CD4-positive, alpha-beta memory T cell (primary cell): ENCODE measurements at regions not wholly inside any gene's neighbourhood (a gene's known extent, or its start where the extent isn't known, plus 50 kb on each side); places are given as distances from the start of the nearest gene placed in this dataset.

Source experiments
- CTCF ChIA-PET: fragments of 350-600 bp; sonication (Branson Sonifier 250); formaldehyde crosslinking; loops from one replicate; lab custom pipeline; 2021; ENCODE audit warnings: inconsistent platforms; ENCODE audit not compliant: partially characterized antibody; lab: Charles Lee
- POLR2A ChIA-PET: fragments of 350-600 bp; sonication (Branson Sonifier 250); formaldehyde crosslinking; loops from one replicate; lab custom pipeline; 2021; ENCODE audit not compliant: partially characterized antibody; lab: Charles Lee
- DNase-seq, 5 donors: peaks; one replicate each; pipeline versions ENCODE4 v3.0.0 to v3.0.0-alpha.2; 2020 to 2022; ENCODE audit warnings: mixed read lengths in 1 of 5
- H3K27ac ChIP-seq: one replicate; pipeline ENCODE4 v1.7.0; 2013; ENCODE audit warnings: low read depth, low read length
- H3K27me3 ChIP-seq: 2 replicates; pipeline ENCODE4 v1.7.0; 2013; ENCODE audit warnings: mild to moderate bottlenecking, low read length, moderate library complexity; ENCODE audit not compliant: insufficient read depth
- H3K36me3 ChIP-seq: 2 replicates; pipeline ENCODE4 v1.7.0; 2013; ENCODE audit warnings: mild to moderate bottlenecking, low read length, moderate library complexity; ENCODE audit not compliant: insufficient read depth
- H3K4me1 ChIP-seq: 2 replicates; pipeline ENCODE4 v1.7.0; 2013; ENCODE audit warnings: mild to moderate bottlenecking, low read length, moderate library complexity; ENCODE audit not compliant: insufficient read depth
- H3K4me3 ChIP-seq, 2 donors: one replicate each; pipeline ENCODE4 v1.7.0; 2013; ENCODE audit warnings: low read length in 2 of 2, mild to moderate bottlenecking in 1 of 2
- H3K9me3 ChIP-seq, 2 donors: one replicate each; pipeline ENCODE4 v1.7.0; 2013; ENCODE audit warnings: low read length in 2 of 2, control low read depth in 1 of 2; ENCODE audit not compliant: control insufficient read depth in 1 of 2
- H3K27ac Mint-ChIP-seq, 7 donors: one replicate each; pipeline ENCODE4 v1.8.0; 2020 to 2021; ENCODE audit warnings: mixed read lengths in 7 of 7, mild to moderate bottlenecking in 6 of 7, inconsistent platforms in 3 of 7, moderate library complexity in 3 of 7
- H3K27me3 Mint-ChIP-seq, 2 donors: one replicate each; pipeline ENCODE4 v1.8.0; 2020 to 2021; ENCODE audit warnings: mixed read lengths in 2 of 2
- H3K36me3 Mint-ChIP-seq, 2 donors: one replicate each; pipeline ENCODE4 v1.8.0; 2020 to 2021; ENCODE audit warnings: mixed read lengths in 2 of 2, inconsistent platforms in 1 of 2, mild to moderate bottlenecking in 1 of 2
- H3K4me1 Mint-ChIP-seq, 4 donors: one replicate each; pipeline ENCODE4 v1.8.0; 2020 to 2021; ENCODE audit warnings: mixed read lengths in 4 of 4, mild to moderate bottlenecking in 1 of 4
- H3K4me3 Mint-ChIP-seq, 8 donors: one replicate each; pipeline ENCODE4 v1.8.0; 2020 to 2021; ENCODE audit warnings: mixed read lengths in 8 of 8, mild to moderate bottlenecking in 7 of 8, moderate library complexity in 6 of 8, inconsistent platforms in 3 of 8
- H3K9me3 Mint-ChIP-seq, 8 donors: one replicate each; pipeline ENCODE4 v1.8.0; 2020 to 2021; ENCODE audit warnings: mixed read lengths in 8 of 8, mild to moderate bottlenecking in 5 of 8, inconsistent platforms in 3 of 8, moderate library complexity in 1 of 8
- intact Hi-C: fragments of 100-400 bp; cut with micrococcal nuclease; formaldehyde crosslinking; loops from one replicate; pipeline ENCODE4 v1.15.1; 2023

GRCh38 chr22:48705159-48705916, 1122.3 kb downstream of the BRD1 start:
- no peak overlapping the region for H3K4me3 ChIP-seq
- intact Hi-C loops, result no loop called here
- DNase-seq, result no peak
- H3K36me3 ChIP-seq, result no peaks in the 10 kb centered on the region
- no peaks in the 10 kb centered on the region for H3K9me3 ChIP-seq
- Mint-ChIP-seq H3K9me3 (no peaks in the 10 kb centered on the region), H3K27me3 (no peaks in the 10 kb centered on the region), H3K27ac (no peak overlapping the region), H3K36me3 (no peaks in the 10 kb centered on the region), H3K4me1 (no peaks in the 10 kb centered on the region), H3K4me3 (no peak overlapping the region)
- ChIA-PET CTCF (no interaction called here), POLR2A (no interaction called here)
- no peaks in the 10 kb centered on the region for H3K27me3 ChIP-seq
- no peak overlapping the region for H3K27ac ChIP-seq
- H3K4me1 ChIP-seq, result no peaks in the 10 kb centered on the region

GRCh38 chr22:48704335-48704734, 1123.3 kb downstream of the BRD1 start:
- Histone ChIP-seq H3K4me3 (no peak overlapping the region), H3K27ac (no peak overlapping the region), H3K4me1 (no peaks in the 10 kb centered on the region), H3K27me3 (no peaks in the 10 kb centered on the region), H3K9me3 (no peaks in the 10 kb centered on the region), H3K36me3 (no peaks in the 10 kb centered on the region)
- Mint-ChIP-seq H3K27ac (no peak overlapping the region), H3K27me3 (no peaks in the 10 kb centered on the region), H3K36me3 (no peaks in the 10 kb centered on the region), H3K4me3 (no peak overlapping the region), H3K9me3 (no peaks in the 10 kb centered on the region), H3K4me1 (no peaks in the 10 kb centered on the region)
- intact Hi-C loops, result no loop called here
- CTCF ChIA-PET, result no interaction called here
- POLR2A ChIA-PET, result no interaction called here
- no peak for DNase-seq

GRCh38 chr22:48703265-48703941, 1124.3 kb downstream of the BRD1 start:
- no peaks in the 10 kb centered on the region for H3K36me3 ChIP-seq
- H3K9me3 ChIP-seq, result no peaks in the 10 kb centered on the region
- intact Hi-C loops, result no loop called here
- Mint-ChIP-seq H3K4me1 (no peaks in the 10 kb centered on the region), H3K27me3 (no peaks in the 10 kb centered on the region), H3K4me3 (no peak overlapping the region), H3K27ac (no peak overlapping the region), H3K9me3 (no peaks in the 10 kb centered on the region), H3K36me3 (no peaks in the 10 kb centered on the region)
- no peak overlapping the region for H3K4me3 ChIP-seq
- no peaks in the 10 kb centered on the region for H3K4me1 ChIP-seq
- H3K27ac ChIP-seq, result no peak overlapping the region
- CTCF ChIA-PET, result no interaction called here
- POLR2A ChIA-PET, result no interaction called here
- DNase-seq, result no peak
- H3K27me3 ChIP-seq, result no peaks in the 10 kb centered on the region

GRCh38 chr22:48702573-48703264, 1125.0 kb downstream of the BRD1 start:
- no peaks in the 10 kb centered on the region for H3K4me1 Mint-ChIP-seq
- H3K9me3 ChIP-seq, result no peaks in the 10 kb centered on the region
- no peak overlapping the region for H3K27ac ChIP-seq
- no peaks in the 10 kb centered on the region for H3K4me1 ChIP-seq
- H3K4me3 ChIP-seq, result no peak overlapping the region
- CTCF ChIA-PET, result no interaction called here
- H3K27ac Mint-ChIP-seq, result no peak overlapping the region
- DNase-seq, result no peak
- no peaks in the 10 kb centered on the region for H3K36me3 Mint-ChIP-seq
- POLR2A ChIA-PET, result no interaction called here
- H3K4me3 Mint-ChIP-seq, result no peak overlapping the region
- H3K36me3 ChIP-seq, result no peaks in the 10 kb centered on the region
- H3K27me3 ChIP-seq, result no peaks in the 10 kb centered on the region
- H3K9me3 Mint-ChIP-seq, result no peaks in the 10 kb centered on the region
- H3K27me3 Mint-ChIP-seq, result no peaks in the 10 kb centered on the region
- intact Hi-C loops, result no loop called here

- ChIA-PET POLR2A (no interaction called here), CTCF (no interaction called here)
- no peaks in the 10 kb centered on the region for H3K36me3 ChIP-seq
- no peaks in the 10 kb centered on the region for H3K9me3 ChIP-seq
- H3K27ac ChIP-seq, result no peak overlapping the region
- no peak for DNase-seq
- H3K4me3 ChIP-seq, result no peak overlapping the region
- H3K4me1 ChIP-seq, result no peaks in the 10 kb centered on the region
- no peaks in the 10 kb centered on the region for H3K27me3 ChIP-seq
- intact Hi-C loops, result no loop called here
- no peak overlapping the region for H3K4me3 Mint-ChIP-seq
- H3K9me3 Mint-ChIP-seq, result no peaks in the 10 kb centered on the region
- no peaks in the 10 kb centered on the region for H3K27me3 Mint-ChIP-seq
- H3K27ac Mint-ChIP-seq, result no peak overlapping the region
- H3K4me1 Mint-ChIP-seq, result no peaks in the 10 kb centered on the region
- no peaks in the 10 kb centered on the region for H3K36me3 Mint-ChIP-seq
Measured at GRCh38 chr22:48701296-48702030, 1126.2 kb downstream of the BRD1 start.

- no peaks in the 10 kb centered on the region for H3K9me3 ChIP-seq
- no peak overlapping the region for H3K27ac ChIP-seq
- no peak for DNase-seq
- H3K4me3 ChIP-seq, result no peak overlapping the region
- no peaks in the 10 kb centered on the region for H3K36me3 ChIP-seq
- ChIA-PET CTCF (no interaction called here), POLR2A (no interaction called here)
- Mint-ChIP-seq H3K4me1 (no peaks in the 10 kb centered on the region), H3K4me3 (no peak overlapping the region), H3K27ac (no peak overlapping the region), H3K36me3 (no peaks in the 10 kb centered on the region), H3K9me3 (no peaks in the 10 kb centered on the region), H3K27me3 (no peaks in the 10 kb centered on the region)
- H3K4me1 ChIP-seq, result no peaks in the 10 kb centered on the region
- intact Hi-C loops, result no loop called here
- no peaks in the 10 kb centered on the region for H3K27me3 ChIP-seq
Measured at GRCh38 chr22:48700566-48701295, 1126.9 kb downstream of the BRD1 start.

DNA sequence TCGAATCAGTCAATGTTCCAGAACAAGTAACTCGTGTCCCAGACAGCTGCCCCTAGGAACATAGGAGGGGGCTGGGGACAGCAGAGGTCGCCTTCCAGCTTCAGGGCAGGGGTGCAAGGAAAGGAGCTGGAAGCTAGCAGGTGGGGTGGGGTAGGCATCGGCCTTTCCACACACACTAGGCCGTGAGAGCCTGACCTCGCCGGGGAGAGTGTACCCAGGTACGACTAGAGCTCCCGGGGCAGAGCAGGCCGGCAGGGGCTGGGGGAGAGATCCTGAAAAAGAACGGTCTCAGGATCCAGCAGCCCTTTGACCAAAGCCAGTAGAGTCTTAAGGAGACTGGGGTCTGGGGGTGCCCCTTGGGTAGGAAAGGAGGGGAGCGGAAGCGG, 1127.5 kb downstream of the BRD1 start:
- no peak overlapping the region for H3K27ac Mint-ChIP-seq
- Histone ChIP-seq H3K9me3 (no peaks in the 10 kb centered on the region), H3K4me1 (no peaks in the 10 kb centered on the region), H3K36me3 (no peaks in the 10 kb centered on the region), H3K4me3 (no peak overlapping the region), H3K27ac (no peak overlapping the region), H3K27me3 (no peaks in the 10 kb centered on the region)
- no peaks in the 10 kb centered on the region for H3K9me3 Mint-ChIP-seq
- no peak for DNase-seq
- intact Hi-C loops, result no loop called here
- ChIA-PET CTCF (no interaction called here), POLR2A (no interaction called here)
- no peaks in the 10 kb centered on the region for H3K27me3 Mint-ChIP-seq
- no peak overlapping the region for H3K4me3 Mint-ChIP-seq
- no peaks in the 10 kb centered on the region for H3K4me1 Mint-ChIP-seq
- no peaks in the 10 kb centered on the region for H3K36me3 Mint-ChIP-seq
